Uterus (tissue), 2 donors: ENCODE measurements at regions not wholly inside any gene's neighbourhood (a gene's known extent, or its start where the extent isn't known, plus 50 kb on each side); places are given as distances from the start of the nearest gene placed in this dataset.

Experiments
- POLR2A ChIP-seq, 2 donors: fragments of 450-650 bp; IDR thresholded peaks; one replicate each; pipeline ENCODE4 v1.6.1; 2016; ENCODE audit warnings: antibody characterized with exemption in 2 of 2, mild to moderate bottlenecking in 1 of 2, moderate library complexity in 1 of 2
- TF ChIP-seq, protein P1 (sequence below), 4 experiments: fragments of 200-600 bp in 2 of 4; fragments of 450-650 bp in 2 of 4; sonication (generic) in 2 of 4; IDR thresholded peaks; one replicate each; pipeline ENCODE4 v1.5.1; 2016 to 2019; ENCODE audit warnings: antibody characterized with exemption in 4 of 4, mild to moderate bottlenecking in 2 of 4, moderate library complexity in 1 of 4

GRCh38 chr2:168375195-168375798 is 80.8 kb upstream of the CERS6 start:
- TF ChIP-seq, protein P1, sequence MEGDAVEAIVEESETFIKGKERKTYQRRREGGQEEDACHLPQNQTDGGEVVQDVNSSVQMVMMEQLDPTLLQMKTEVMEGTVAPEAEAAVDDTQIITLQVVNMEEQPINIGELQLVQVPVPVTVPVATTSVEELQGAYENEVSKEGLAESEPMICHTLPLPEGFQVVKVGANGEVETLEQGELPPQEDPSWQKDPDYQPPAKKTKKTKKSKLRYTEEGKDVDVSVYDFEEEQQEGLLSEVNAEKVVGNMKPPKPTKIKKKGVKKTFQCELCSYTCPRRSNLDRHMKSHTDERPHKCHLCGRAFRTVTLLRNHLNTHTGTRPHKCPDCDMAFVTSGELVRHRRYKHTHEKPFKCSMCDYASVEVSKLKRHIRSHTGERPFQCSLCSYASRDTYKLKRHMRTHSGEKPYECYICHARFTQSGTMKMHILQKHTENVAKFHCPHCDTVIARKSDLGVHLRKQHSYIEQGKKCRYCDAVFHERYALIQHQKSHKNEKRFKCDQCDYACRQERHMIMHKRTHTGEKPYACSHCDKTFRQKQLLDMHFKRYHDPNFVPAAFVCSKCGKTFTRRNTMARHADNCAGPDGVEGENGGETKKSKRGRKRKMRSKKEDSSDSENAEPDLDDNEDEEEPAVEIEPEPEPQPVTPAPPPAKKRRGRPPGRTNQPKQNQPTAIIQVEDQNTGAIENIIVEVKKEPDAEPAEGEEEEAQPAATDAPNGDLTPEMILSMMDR (IDR thresholded peaks at IDR 0.05), result peak in 2 of 4 experiments; percentile 12 to 28
- no peak for TF ChIP-seq POLR2A (IDR thresholded peaks at IDR 0.05)
